WTC11 (cell line): ENCODE measurements at regions not wholly inside any gene's neighbourhood (a gene's known extent, or its start where the extent isn't known, plus 50 kb on each side); places are given as distances from the start of the nearest gene placed in this dataset.

Experiments
- ATAC-seq: fragments of 200-7000 bp; cut with Tn5 transposase; 2 replicates; pipeline ENCODE4 v1.10.0; 2021; ENCODE audit warnings: mild to moderate bottlenecking, moderate library complexity
- CTCF ChIA-PET: fragments of 300-600 bp; sonication (Branson Sonifier 250); formaldehyde crosslinking; loops from one replicate; lab custom pipeline; 2021; ENCODE audit warnings: antibody characterized with exemption; lab: Charles Lee
- POLR2A ChIA-PET: fragments of 350-600 bp; sonication (Branson Sonifier 250); formaldehyde crosslinking; loops from one replicate; lab custom pipeline; 2021; ENCODE audit warnings: antibody characterized with exemption; lab: Charles Lee
- DNase-seq: peaks from one replicate; pipeline ENCODE4 v3.0.0; 2021; ENCODE audit warnings: low spot score
- H3K27ac Mint-ChIP-seq: 2 replicates; pipeline ENCODE4 v1.8.0; 2021; ENCODE audit warnings: mixed read lengths
- H3K27me3 Mint-ChIP-seq: 2 replicates; pipeline ENCODE4 v1.8.0; 2021; ENCODE audit warnings: low read depth, mild to moderate bottlenecking, moderate library complexity, mixed read lengths
- H3K36me3 Mint-ChIP-seq: 2 replicates; pipeline ENCODE4 v1.8.0; 2021; ENCODE audit warnings: mixed read lengths
- H3K4me1 Mint-ChIP-seq: 2 replicates; pipeline ENCODE4 v1.8.0; 2022; ENCODE audit warnings: mixed read lengths
- H3K4me3 Mint-ChIP-seq: 2 replicates; pipeline ENCODE4 v1.8.0; 2021; ENCODE audit warnings: mild to moderate bottlenecking, moderate library complexity, mixed read lengths
- H3K9me3 Mint-ChIP-seq: 2 replicates; pipeline ENCODE4 v1.8.0; 2021; ENCODE audit warnings: mixed read lengths
- ETV6 ChIP-seq: sonication (generic); formaldehyde crosslinking; IDR thresholded peaks from 2 replicates; pipeline ENCODE4 v1.8.1; 2022; ENCODE audit warnings: mild to moderate bottlenecking, missing genetic modification reagents
- GRHL2 ChIP-seq: fragments of 250-450 bp; sonication (Bioruptor Pico); IDR thresholded peaks from 2 replicates; pipeline ENCODE4 v1.8.0; 2022; ENCODE audit warnings: mild to moderate bottlenecking, moderate library complexity; ENCODE audit not compliant: insufficient replicate concordance, severe bottlenecking
- IRF2 ChIP-seq: sonication (generic); formaldehyde crosslinking; IDR thresholded peaks from 2 replicates; pipeline ENCODE4 v1.8.0; 2022; ENCODE audit warnings: low read depth, missing genetic modification reagents, borderline replicate concordance
- JUN ChIP-seq: sonication (generic); formaldehyde crosslinking; IDR thresholded peaks from 2 replicates; pipeline ENCODE4 v1.8.0; 2023; ENCODE audit warnings: mild to moderate bottlenecking, missing genetic modification reagents
- MYBL2 ChIP-seq: sonication (generic); formaldehyde crosslinking; IDR thresholded peaks from 2 replicates; pipeline ENCODE4 v1.8.1; 2023; ENCODE audit warnings: mild to moderate bottlenecking, moderate library complexity, missing genetic modification reagents
- SMAD4 ChIP-seq: sonication (generic); formaldehyde crosslinking; IDR thresholded peaks from 2 replicates; pipeline ENCODE4 v1.8.0; 2022; ENCODE audit warnings: mild to moderate bottlenecking, missing genetic modification reagents
- SOX15 ChIP-seq: fragments of 250-450 bp; sonication (Bioruptor Pico); IDR thresholded peaks from 2 replicates; pipeline ENCODE4 v1.9.0; 2021; ENCODE audit warnings: mild to moderate bottlenecking
- SP1 ChIP-seq: sonication (generic); formaldehyde crosslinking; conservative IDR thresholded peaks from 2 replicates; pipeline ENCODE4 v1.8.1; 2022; ENCODE audit warnings: missing genetic modification reagents
- TEAD1 ChIP-seq: sonication (generic); formaldehyde crosslinking; IDR thresholded peaks from 2 replicates; pipeline ENCODE4 v1.8.0; 2022; ENCODE audit warnings: mild to moderate bottlenecking, missing genetic modification reagents
- ZNF263 ChIP-seq: sonication (generic); formaldehyde crosslinking; IDR thresholded peaks from 2 replicates; pipeline ENCODE4 v1.8.1; 2022; ENCODE audit warnings: low read depth, mild to moderate bottlenecking, moderate library complexity, missing genetic modification reagents
- ZNF396 ChIP-seq: fragments of 250-450 bp; sonication (Bioruptor Pico); IDR thresholded peaks from 2 replicates; pipeline ENCODE4 v1.8.0; 2021; ENCODE audit warnings: mild to moderate bottlenecking, moderate library complexity, borderline replicate concordance
- TF ChIP-seq, protein P1 (sequence below): fragments of 250-450 bp; sonication (Bioruptor Pico); IDR thresholded peaks from 2 replicates; pipeline ENCODE4 v1.9.0; 2021; ENCODE audit warnings: mild to moderate bottlenecking, borderline replicate concordance
- TF ChIP-seq, protein P2 (sequence below): sonication (generic); formaldehyde crosslinking; IDR thresholded peaks from 2 replicates; pipeline ENCODE4 v1.8.0; 2022; ENCODE audit warnings: mild to moderate bottlenecking, missing genetic modification reagents
- TF ChIP-seq, protein P3 (sequence below): sonication (generic); formaldehyde crosslinking; IDR thresholded peaks from 2 replicates; pipeline ENCODE4 v1.8.1; 2023; ENCODE audit warnings: mild to moderate bottlenecking, missing genetic modification reagents
- TF ChIP-seq, protein P4 (sequence below): sonication (generic); formaldehyde crosslinking; IDR thresholded peaks from 2 replicates; pipeline ENCODE4 v1.8.0; 2023; ENCODE audit warnings: mild to moderate bottlenecking, missing genetic modification reagents
- TF ChIP-seq, protein P5 (sequence below): sonication (generic); formaldehyde crosslinking; IDR thresholded peaks from 2 replicates; pipeline ENCODE4 v1.8.0; 2022; ENCODE audit warnings: mild to moderate bottlenecking, missing genetic modification reagents
- TF ChIP-seq, protein P6 (sequence below): fragments of 200-600 bp; IDR thresholded peaks from 2 replicates; pipeline ENCODE4 v1.8.0; 2022; ENCODE audit warnings: antibody characterized with exemption
- TF ChIP-seq, protein P7 (sequence below): sonication (generic); formaldehyde crosslinking; IDR thresholded peaks from 2 replicates; pipeline ENCODE4 v1.8.0; 2023; ENCODE audit warnings: missing genetic modification reagents, mild to moderate bottlenecking, borderline replicate concordance
- TF ChIP-seq, protein P8 (sequence below): sonication (generic); formaldehyde crosslinking; IDR thresholded peaks from 2 replicates; pipeline ENCODE4 v1.8.1; 2022; ENCODE audit warnings: low read depth, mild to moderate bottlenecking, moderate library complexity, missing genetic modification reagents, borderline replicate concordance

DNA sequence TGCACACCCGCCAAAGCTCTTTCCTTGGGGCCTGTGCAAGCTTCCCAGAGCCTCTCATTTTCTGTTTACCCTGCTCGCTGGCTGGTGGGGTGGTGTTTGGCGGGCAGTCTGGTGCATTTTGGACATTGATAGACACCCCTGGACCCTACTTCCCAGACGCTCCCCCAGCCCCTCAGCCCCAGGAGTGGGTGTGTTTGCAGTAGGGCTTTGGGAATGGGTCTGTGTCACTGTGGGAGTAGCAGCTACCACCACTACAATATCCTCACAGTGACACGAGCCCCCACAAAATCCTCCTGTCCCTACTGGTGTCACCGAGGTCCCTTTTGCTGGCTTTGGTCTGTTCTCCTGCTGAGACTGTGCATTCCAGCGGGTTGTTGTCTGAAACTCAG lies 371.3 kb downstream of the TMEM121 start:
- H3K4me1 Mint-ChIP-seq: no peaks in the 10 kb centered on the region
- no peak for DNase-seq
- H3K36me3 Mint-ChIP-seq: peaks cover 40% of the 10 kb centered on the region
- H3K27ac Mint-ChIP-seq: no peak overlapping the region
- CTCF ChIA-PET: no interaction called here
- TF ChIP-seq ZNF263 (CRISPR knock-in tag) (no peak), SMAD4 (no peak), IRF2 (CRISPR knock-in tag) (no peak), TEAD1 (CRISPR knock-in tag) (no peak), MYBL2 (CRISPR knock-in tag) (no peak), SP1 (CRISPR knock-in tag) (no peak), JUN (no peak), SOX15 (CRISPR knock-in tag) (no peak), ZNF396 (CRISPR knock-in tag) (no peak), ETV6 (CRISPR knock-in tag) (no peak), GRHL2 (CRISPR knock-in tag) (no peak)
- TF ChIP-seq, protein P1, sequence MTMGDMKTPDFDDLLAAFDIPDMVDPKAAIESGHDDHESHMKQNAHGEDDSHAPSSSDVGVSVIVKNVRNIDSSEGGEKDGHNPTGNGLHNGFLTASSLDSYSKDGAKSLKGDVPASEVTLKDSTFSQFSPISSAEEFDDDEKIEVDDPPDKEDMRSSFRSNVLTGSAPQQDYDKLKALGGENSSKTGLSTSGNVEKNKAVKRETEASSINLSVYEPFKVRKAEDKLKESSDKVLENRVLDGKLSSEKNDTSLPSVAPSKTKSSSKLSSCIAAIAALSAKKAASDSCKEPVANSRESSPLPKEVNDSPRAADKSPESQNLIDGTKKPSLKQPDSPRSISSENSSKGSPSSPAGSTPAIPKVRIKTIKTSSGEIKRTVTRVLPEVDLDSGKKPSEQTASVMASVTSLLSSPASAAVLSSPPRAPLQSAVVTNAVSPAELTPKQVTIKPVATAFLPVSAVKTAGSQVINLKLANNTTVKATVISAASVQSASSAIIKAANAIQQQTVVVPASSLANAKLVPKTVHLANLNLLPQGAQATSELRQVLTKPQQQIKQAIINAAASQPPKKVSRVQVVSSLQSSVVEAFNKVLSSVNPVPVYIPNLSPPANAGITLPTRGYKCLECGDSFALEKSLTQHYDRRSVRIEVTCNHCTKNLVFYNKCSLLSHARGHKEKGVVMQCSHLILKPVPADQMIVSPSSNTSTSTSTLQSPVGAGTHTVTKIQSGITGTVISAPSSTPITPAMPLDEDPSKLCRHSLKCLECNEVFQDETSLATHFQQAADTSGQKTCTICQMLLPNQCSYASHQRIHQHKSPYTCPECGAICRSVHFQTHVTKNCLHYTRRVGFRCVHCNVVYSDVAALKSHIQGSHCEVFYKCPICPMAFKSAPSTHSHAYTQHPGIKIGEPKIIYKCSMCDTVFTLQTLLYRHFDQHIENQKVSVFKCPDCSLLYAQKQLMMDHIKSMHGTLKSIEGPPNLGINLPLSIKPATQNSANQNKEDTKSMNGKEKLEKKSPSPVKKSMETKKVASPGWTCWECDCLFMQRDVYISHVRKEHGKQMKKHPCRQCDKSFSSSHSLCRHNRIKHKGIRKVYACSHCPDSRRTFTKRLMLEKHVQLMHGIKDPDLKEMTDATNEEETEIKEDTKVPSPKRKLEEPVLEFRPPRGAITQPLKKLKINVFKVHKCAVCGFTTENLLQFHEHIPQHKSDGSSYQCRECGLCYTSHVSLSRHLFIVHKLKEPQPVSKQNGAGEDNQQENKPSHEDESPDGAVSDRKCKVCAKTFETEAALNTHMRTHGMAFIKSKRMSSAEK: no peak
- TF ChIP-seq, protein P2, sequence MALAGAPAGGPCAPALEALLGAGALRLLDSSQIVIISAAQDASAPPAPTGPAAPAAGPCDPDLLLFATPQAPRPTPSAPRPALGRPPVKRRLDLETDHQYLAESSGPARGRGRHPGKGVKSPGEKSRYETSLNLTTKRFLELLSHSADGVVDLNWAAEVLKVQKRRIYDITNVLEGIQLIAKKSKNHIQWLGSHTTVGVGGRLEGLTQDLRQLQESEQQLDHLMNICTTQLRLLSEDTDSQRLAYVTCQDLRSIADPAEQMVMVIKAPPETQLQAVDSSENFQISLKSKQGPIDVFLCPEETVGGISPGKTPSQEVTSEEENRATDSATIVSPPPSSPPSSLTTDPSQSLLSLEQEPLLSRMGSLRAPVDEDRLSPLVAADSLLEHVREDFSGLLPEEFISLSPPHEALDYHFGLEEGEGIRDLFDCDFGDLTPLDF: no peak
- TF ChIP-seq, protein P3, sequence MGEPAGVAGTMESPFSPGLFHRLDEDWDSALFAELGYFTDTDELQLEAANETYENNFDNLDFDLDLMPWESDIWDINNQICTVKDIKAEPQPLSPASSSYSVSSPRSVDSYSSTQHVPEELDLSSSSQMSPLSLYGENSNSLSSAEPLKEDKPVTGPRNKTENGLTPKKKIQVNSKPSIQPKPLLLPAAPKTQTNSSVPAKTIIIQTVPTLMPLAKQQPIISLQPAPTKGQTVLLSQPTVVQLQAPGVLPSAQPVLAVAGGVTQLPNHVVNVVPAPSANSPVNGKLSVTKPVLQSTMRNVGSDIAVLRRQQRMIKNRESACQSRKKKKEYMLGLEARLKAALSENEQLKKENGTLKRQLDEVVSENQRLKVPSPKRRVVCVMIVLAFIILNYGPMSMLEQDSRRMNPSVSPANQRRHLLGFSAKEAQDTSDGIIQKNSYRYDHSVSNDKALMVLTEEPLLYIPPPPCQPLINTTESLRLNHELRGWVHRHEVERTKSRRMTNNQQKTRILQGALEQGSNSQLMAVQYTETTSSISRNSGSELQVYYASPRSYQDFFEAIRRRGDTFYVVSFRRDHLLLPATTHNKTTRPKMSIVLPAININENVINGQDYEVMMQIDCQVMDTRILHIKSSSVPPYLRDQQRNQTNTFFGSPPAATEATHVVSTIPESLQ (CRISPR knock-in tag): no peak
- TF ChIP-seq, protein P4, sequence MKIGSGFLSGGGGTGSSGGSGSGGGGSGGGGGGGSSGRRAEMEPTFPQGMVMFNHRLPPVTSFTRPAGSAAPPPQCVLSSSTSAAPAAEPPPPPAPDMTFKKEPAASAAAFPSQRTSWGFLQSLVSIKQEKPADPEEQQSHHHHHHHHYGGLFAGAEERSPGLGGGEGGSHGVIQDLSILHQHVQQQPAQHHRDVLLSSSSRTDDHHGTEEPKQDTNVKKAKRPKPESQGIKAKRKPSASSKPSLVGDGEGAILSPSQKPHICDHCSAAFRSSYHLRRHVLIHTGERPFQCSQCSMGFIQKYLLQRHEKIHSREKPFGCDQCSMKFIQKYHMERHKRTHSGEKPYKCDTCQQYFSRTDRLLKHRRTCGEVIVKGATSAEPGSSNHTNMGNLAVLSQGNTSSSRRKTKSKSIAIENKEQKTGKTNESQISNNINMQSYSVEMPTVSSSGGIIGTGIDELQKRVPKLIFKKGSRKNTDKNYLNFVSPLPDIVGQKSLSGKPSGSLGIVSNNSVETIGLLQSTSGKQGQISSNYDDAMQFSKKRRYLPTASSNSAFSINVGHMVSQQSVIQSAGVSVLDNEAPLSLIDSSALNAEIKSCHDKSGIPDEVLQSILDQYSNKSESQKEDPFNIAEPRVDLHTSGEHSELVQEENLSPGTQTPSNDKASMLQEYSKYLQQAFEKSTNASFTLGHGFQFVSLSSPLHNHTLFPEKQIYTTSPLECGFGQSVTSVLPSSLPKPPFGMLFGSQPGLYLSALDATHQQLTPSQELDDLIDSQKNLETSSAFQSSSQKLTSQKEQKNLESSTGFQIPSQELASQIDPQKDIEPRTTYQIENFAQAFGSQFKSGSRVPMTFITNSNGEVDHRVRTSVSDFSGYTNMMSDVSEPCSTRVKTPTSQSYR (CRISPR knock-in tag): no peak
- TF ChIP-seq, protein P5, sequence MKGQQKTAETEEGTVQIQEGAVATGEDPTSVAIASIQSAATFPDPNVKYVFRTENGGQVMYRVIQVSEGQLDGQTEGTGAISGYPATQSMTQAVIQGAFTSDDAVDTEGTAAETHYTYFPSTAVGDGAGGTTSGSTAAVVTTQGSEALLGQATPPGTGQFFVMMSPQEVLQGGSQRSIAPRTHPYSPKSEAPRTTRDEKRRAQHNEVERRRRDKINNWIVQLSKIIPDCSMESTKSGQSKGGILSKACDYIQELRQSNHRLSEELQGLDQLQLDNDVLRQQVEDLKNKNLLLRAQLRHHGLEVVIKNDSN: no peak
- TF ChIP-seq, protein P6, sequence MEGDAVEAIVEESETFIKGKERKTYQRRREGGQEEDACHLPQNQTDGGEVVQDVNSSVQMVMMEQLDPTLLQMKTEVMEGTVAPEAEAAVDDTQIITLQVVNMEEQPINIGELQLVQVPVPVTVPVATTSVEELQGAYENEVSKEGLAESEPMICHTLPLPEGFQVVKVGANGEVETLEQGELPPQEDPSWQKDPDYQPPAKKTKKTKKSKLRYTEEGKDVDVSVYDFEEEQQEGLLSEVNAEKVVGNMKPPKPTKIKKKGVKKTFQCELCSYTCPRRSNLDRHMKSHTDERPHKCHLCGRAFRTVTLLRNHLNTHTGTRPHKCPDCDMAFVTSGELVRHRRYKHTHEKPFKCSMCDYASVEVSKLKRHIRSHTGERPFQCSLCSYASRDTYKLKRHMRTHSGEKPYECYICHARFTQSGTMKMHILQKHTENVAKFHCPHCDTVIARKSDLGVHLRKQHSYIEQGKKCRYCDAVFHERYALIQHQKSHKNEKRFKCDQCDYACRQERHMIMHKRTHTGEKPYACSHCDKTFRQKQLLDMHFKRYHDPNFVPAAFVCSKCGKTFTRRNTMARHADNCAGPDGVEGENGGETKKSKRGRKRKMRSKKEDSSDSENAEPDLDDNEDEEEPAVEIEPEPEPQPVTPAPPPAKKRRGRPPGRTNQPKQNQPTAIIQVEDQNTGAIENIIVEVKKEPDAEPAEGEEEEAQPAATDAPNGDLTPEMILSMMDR: no peak
- TF ChIP-seq, protein P7, sequence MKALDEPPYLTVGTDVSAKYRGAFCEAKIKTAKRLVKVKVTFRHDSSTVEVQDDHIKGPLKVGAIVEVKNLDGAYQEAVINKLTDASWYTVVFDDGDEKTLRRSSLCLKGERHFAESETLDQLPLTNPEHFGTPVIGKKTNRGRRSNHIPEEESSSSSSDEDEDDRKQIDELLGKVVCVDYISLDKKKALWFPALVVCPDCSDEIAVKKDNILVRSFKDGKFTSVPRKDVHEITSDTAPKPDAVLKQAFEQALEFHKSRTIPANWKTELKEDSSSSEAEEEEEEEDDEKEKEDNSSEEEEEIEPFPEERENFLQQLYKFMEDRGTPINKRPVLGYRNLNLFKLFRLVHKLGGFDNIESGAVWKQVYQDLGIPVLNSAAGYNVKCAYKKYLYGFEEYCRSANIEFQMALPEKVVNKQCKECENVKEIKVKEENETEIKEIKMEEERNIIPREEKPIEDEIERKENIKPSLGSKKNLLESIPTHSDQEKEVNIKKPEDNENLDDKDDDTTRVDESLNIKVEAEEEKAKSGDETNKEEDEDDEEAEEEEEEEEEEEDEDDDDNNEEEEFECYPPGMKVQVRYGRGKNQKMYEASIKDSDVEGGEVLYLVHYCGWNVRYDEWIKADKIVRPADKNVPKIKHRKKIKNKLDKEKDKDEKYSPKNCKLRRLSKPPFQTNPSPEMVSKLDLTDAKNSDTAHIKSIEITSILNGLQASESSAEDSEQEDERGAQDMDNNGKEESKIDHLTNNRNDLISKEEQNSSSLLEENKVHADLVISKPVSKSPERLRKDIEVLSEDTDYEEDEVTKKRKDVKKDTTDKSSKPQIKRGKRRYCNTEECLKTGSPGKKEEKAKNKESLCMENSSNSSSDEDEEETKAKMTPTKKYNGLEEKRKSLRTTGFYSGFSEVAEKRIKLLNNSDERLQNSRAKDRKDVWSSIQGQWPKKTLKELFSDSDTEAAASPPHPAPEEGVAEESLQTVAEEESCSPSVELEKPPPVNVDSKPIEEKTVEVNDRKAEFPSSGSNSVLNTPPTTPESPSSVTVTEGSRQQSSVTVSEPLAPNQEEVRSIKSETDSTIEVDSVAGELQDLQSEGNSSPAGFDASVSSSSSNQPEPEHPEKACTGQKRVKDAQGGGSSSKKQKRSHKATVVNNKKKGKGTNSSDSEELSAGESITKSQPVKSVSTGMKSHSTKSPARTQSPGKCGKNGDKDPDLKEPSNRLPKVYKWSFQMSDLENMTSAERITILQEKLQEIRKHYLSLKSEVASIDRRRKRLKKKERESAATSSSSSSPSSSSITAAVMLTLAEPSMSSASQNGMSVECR (CRISPR knock-in tag): no peak
- TF ChIP-seq, protein P8, sequence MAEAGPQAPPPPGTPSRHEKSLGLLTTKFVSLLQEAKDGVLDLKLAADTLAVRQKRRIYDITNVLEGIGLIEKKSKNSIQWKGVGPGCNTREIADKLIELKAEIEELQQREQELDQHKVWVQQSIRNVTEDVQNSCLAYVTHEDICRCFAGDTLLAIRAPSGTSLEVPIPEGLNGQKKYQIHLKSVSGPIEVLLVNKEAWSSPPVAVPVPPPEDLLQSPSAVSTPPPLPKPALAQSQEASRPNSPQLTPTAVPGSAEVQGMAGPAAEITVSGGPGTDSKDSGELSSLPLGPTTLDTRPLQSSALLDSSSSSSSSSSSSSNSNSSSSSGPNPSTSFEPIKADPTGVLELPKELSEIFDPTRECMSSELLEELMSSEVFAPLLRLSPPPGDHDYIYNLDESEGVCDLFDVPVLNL (CRISPR knock-in tag): no peak
- TF ChIP-seq, all 79 proteins: peak for 0
- H3K27me3 Mint-ChIP-seq: no peaks in the 10 kb centered on the region; the same call in 1 of the 2 replicates
- peaks cover 32% of the 10 kb centered on the region for H3K9me3 Mint-ChIP-seq
- H3K4me3 Mint-ChIP-seq: no peak overlapping the region
- no peak for ATAC-seq
- POLR2A ChIA-PET: no interaction called here
